ENCODE measurements at regions not wholly inside any gene's neighbourhood (a gene's known extent, or its start where the extent isn't known, plus 50 kb on each side); places are given as distances from the start of the nearest gene placed in this dataset.

- no peak for DNase-seq
Observed at GRCh38 chr10:36141856-36142560, 499.9 kb upstream of the FZD8 start.

DNA sequence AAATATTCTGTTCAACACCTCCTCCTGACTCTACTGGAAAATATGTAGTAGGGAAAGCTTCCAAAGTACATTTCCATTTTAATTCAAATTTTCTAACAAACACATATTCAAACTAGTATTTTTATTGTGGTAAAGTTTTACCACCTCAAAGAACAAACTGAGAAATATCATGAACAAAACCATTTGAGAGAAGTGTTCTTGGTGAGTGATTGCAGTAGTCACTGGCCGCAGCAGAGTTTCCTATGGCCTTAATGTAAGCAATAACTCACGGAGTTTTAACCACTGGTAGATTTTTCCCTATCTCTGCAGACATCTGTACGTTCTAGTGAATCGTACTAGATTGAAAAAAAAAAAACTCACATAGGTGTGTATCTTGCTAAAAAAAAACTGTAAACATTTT lies 487.0 kb upstream of the FZD8 start:
- no peak for DNase-seq

- no peak for DNase-seq
Observed at GRCh38 chr10:36126076-36126475, 484.0 kb upstream of the FZD8 start.

DNA sequence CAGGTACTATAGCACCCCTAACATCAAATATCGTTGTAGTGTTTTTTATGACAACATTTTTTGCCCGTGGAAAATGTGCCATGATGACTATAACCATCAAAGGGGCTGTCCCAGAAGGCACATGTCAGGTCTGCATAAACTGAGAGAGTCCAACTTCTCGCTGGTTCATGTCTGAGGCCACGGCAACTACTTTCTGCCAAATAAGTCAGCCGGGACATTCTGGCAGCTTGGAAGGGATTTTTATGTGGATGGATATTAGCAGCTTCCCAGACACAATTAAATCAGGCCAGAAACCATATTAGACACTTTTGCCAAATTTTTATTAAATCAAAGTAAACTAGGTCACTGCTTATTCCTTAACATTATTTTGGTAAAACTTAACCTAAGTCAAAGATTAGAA lies 477.4 kb upstream of the FZD8 start:
- no peak for DNase-seq

DNA sequence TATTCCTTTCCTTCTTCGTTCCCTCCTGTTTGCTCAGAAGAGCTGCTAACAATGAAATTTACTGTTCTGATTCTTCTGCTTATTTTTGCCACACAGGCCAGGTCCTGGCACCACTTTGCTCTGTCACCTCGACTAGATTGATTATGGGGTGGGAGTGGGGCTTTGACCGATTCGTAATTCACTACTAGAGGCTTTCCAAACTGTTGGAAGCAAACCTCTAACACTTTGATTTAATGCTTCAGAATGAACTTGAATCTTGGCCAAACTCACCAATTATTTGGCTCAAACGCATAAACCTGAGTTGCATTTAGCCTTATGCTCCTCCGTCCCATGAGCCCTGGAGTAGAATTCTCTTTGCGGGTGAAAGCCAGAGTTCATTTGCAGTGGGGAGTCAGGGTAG lies 476.2 kb upstream of the FZD8 start:
- DNase-seq = no peak

- DNase-seq = no peak
Observed at GRCh38 chr10:36117890-36118289, 475.8 kb upstream of the FZD8 start.

DNA sequence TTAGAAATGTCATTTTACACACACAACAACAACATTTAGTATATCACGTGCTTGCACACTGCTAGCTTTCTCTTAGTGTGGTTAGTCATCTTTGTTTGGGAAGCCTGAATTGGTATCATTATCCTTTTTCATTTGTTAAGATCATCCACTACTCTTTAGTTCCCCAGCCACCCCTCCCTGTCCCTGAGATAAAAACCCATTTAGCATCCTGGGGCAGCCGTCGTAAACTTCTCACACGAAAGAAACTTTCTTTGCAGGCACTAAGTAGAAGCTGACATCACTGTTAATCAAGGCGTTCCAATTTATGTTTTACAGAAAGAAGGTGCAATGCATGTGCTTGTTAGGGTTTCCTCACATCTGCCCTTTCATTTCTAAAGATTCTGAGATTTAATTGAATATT lies 475.1 kb upstream of the FZD8 start:
- no peak for DNase-seq

DNA sequence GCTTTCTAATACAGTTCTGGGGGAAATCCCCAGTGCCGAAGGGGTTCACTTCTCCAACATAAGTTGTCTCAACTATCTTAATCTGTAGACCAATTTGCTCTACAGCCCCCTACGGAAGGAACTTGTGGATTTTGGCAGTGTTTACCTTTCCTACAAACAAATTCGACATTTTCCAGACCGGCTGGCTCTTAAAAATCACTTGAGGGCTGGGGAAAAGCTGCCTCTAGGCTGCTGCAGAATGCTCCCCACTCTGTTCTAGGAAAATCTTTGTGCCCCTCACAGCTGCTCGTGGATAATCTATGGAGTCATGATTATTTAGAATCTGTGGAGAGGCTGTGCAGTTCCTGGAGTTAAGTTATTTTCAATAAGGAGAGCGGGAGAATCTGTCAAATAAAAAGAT lies 474.6 kb upstream of the FZD8 start:
- no peak for DNase-seq

DNA sequence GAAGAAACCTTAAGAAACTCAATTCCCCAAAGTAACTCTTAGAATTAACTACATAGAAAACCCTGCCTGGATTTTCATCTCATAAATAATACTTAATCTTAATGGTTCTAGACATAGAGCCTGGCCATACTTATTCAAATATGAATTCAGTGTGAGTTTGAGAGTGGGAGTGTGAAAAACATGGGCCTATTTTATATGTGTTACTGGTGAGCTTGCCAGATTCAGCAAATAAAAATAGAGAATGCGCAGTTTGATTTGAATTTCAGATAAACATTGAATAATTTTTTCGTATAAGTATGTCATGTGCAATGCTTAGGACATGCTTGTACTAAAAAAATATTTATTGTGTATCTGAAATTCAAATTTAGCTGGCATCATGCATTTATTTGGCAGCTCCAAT lies 473.9 kb upstream of the FZD8 start:
- DNase-seq = no peak

DNA sequence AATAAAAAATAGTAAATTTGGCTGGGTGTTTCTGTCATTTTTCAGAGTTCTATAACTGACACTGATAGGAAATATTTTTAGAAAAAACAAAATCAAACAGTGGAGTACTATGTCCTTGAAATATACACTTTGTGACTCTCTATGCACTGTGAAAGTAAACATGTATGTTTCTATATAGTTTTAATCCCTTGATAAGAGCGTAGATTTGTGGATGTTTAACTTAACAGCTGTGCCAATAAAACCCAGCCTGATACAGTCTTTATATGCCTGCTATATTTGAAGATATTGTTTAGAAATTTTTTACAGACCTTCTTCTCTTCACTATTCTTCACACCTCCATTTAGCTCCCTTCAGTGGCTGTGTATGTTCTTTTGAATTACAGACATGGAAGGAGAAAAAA lies 473.3 kb upstream of the FZD8 start:
- no peak for DNase-seq

DNA sequence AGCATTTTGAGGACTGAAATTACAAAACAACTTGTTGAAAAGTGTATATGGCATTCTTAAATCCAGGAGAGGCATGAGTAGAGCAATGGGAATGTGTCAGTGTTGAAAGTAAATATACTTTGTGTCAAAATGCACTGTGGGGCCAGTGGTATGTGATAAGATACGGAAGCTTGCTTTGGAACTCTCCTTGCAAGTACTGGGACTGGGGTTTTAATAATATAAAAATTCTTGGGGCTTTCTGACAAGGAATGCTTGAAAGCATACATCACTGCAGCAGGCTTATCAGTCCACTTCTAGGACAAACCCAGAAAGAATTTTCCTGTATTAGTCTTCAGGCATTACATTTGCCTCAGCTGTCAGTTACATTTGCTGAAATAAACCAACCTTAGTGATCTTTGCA lies 472.8 kb upstream of the FZD8 start:
- DNase-seq = no peak

DNA sequence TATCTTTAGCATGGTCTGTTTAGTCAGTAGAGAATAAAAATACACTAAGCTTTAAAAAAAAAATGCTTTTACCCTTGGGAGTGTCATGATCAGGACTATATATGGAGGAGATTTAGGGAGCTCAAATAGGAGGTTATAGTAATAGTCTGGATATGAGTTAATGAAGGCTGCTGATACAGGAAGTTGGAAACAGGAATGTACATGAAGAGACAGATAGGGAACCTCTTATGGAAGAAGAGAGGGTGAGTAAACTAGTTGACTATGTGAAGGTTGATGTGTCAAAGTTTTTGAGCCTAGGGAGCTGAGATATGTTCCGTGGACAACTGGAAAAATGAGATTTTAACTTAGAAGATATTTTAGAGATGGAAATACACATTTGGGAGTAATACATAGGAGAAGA lies 472.0 kb upstream of the FZD8 start:
- no peak for DNase-seq

DNA sequence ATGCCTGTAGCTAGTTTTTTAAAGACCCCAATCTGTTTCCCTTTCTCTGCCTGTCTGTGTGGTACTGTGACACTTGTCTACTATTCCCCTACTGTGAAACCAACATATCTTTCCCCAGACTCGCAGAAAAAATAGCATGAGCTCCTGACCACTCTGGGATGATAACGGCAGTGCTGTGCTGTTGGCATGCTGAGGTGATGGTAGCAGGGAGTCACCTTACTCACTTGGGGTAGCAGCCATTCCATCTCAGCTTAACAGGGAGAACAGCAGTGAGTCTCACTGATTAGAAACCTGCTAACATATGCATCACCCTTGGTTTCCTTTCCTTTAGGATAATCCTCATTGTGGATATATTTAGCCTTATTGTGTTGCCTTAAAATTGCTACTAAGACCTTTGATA lies 469.6 kb upstream of the FZD8 start:
- DNase-seq = no peak

- DNase-seq = no peak
Observed at GRCh38 chr10:36110097-36110496, 468.0 kb upstream of the FZD8 start.

DNA sequence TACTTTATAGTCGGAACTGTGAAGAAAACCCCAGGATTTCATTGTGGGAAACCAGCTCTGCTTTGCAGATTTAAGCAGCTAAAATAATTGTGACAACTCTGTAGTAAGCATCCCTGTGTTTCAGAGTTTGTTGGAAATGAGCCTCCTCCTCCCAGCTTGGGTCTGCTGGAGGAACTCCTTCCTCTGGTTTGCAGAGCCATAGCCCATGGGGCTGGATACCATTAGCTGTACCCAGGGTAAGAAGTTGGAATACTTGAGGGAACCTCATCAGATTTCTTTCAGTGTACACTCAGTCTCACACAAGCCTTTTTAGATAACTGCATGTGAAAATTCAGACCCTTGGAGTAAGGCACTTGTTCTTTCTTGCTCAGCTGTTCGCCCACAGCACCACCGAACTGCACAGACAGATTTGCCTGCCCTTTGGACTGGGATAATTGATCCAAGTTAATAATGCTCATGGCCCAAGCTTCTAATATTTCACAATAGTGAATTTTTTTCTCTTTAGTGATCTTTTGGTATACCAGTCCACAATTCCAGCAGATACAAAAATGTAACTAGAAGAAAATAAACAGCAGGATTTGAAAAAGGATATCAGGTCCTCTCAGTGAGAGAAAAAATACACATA lies 467.4 kb upstream of the FZD8 start:
- no peak for DNase-seq

DNA sequence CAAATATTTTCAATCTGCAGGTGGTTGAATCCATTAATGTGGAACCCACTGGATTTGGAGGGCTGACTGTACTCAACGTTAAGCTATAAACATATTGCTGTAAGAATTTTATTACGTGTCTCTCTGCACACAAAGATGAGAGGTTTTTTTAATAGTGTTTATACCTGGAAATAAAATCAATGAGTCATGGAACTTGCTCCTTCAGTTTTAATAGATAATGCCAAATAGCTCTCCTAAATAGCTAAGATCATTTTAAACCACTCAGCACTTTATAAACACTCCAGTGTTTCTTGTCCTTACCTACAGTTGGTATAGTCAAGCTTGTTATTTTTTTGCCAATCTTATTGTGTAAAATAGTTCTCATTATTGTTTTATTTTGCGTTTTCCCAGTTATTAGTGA lies 455.6 kb upstream of the FZD8 start:
- DNase-seq = no peak

DNA sequence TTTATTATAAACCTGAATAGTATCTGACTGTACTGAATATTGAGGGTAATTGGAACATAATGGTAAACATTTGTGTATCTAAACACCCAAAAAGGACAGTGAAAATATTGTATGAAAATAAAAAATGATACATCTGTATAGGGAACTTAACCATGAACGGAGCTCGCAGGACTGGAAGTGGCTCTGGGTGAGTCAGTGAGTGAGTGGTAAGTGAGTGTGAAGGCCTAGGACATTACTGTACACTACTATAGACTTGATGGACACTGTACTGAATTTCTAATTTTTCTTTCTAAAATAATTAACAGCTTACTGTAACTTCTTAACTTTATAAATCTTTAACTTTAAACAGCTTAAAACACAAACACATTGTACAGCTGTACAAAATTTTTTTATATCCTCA lies 454.5 kb upstream of the FZD8 start:
- DNase-seq = no peak

DNA sequence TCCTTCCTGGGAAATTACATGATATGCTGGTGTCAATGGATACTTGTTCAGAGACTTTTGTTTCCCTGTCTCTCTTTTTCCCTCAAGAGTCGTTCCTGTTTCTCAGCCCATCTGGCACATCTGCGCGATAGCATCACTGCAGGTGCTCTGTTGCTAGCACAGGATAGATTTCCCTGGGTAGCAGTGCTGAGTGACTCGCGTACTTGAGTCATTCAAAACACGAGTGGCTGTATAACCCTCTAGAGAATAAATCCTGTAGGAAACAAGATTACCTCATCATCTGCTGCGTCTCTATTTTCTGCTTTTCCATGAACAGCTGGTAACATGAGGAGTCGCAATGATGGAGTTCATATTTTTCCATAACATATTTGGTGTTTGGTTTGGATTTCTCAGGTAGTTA lies 452.0 kb upstream of the FZD8 start:
- no peak for DNase-seq

- no peak for DNase-seq
Observed at GRCh38 chr10:36092116-36092515, 450.0 kb upstream of the FZD8 start.

GRCh38 chr10:36091007-36091406 lies 448.9 kb upstream of the FZD8 start:
- no peak for DNase-seq

DNA sequence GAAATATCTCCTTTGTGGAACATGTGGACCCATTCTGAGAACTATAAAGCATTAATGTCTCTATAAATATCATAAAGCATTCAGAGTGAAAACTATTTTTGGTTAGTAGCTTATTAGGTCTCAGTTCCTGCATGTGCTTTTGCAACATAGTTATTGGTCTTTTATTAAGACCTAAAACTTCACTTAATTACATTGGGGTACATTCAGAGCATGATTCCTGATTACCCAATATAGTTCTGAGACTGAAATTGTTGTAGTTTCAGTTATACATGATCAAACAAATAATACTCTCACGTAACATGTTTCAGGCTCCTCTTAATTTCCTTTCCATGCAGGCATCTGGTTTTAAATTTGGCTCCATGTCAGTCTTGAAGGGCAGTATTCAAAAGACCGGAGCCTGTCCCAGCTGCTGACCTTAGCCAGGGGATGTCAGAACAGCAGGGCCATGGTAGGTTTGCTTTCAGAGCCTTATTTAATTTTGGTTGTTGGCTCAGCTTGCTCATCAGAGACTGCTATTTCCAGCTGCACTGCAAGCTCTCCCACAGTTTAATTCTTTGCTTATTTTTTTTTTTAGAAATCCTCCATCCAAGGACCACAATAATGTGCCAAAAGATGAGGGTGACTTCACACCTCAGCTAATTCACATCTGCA lies 447.8 kb upstream of the FZD8 start:
- DNase-seq = no peak

- no peak for DNase-seq
Observed at GRCh38 chr10:36087006-36088005, 445.2 kb upstream of the FZD8 start.

GRCh38 chr10:36075196-36075595 lies 433.1 kb upstream of the FZD8 start:
- no peak for DNase-seq
